K562 (cell line): ENCODE measurements at regions not wholly inside any gene's neighbourhood (a gene's known extent, or its start where the extent isn't known, plus 50 kb on each side); places are given as distances from the start of the nearest gene placed in this dataset.

Experiments
- CTCF ChIP-seq, 3 experiments: IDR thresholded peaks in 2 of 3; conservative IDR thresholded peaks in 1 of 3; 2 replicates each; pipeline ENCODE4 v1.5.1; 2011 to 2012; ENCODE audit warnings: low read length in 3 of 3, mild to moderate bottlenecking in 3 of 3, control low read depth in 2 of 3, improper control_type of control experiment in 1 of 3, inconsistent platforms in 1 of 3, low read depth in 1 of 3, mixed read lengths in 1 of 3, moderate library complexity in 1 of 3; ENCODE audit not compliant: insufficient read depth in 2 of 3
- EZH2 ChIP-seq: IDR thresholded peaks from 2 replicates; pipeline ENCODE4 v1.6.1; 2012; ENCODE audit warnings: low read depth, mild to moderate bottlenecking, inconsistent platforms, low read length, borderline replicate concordance
- KLF16 ChIP-seq: IDR thresholded peaks from 2 replicates; pipeline ENCODE4 v1.6.1; 2016; ENCODE audit warnings: antibody characterized with exemption
- MXI1 ChIP-seq: IDR thresholded peaks from 2 replicates; pipeline ENCODE4 v1.6.1; 2011; ENCODE audit warnings: low read depth, mild to moderate bottlenecking, improper control_type of control experiment, low read length
- NFXL1 ChIP-seq: fragments of 450-650 bp; formaldehyde crosslinking; IDR thresholded peaks from 2 replicates; pipeline ENCODE4 v1.4.0; 2021; ENCODE audit warnings: mild to moderate bottlenecking
- REST ChIP-seq, 2 experiments: fragments of 450-650 bp; formaldehyde crosslinking in 1 of 2; IDR thresholded peaks; 2 replicates each; pipeline versions ENCODE4 v1.4.0 to v1.6.1; 2014 to 2020; ENCODE audit warnings: mild to moderate bottlenecking in 2 of 2, borderline replicate concordance in 1 of 2, low read depth in 1 of 2
- SAFB2 ChIP-seq: fragments of 200-400 bp; formaldehyde crosslinking; IDR thresholded peaks from 2 replicates; pipeline ENCODE4 v1.6.1; 2018; ENCODE audit warnings: borderline replicate concordance, low read length, low read depth, moderate library complexity; ENCODE audit not compliant: severe bottlenecking
- TARDBP ChIP-seq: fragments of 450-650 bp; IDR thresholded peaks from 2 replicates; pipeline ENCODE4 v1.6.1; 2016
- TF ChIP-seq, protein P1 (sequence below): sonication (generic); formaldehyde crosslinking; IDR thresholded peaks from 2 replicates; pipeline ENCODE4 v1.9.0; 2022; ENCODE audit warnings: mild to moderate bottlenecking, missing genetic modification reagents

GRCh38 chr14:101318271-101318670 lies 243.0 kb upstream of the DIO3 start:
- TF ChIP-seq REST (IDR thresholded peaks at IDR 0.05; ENCODE audit: borderline replicate concordance) = no peak
- no peak for TF ChIP-seq REST (CRISPR knock-in tag; IDR thresholded peaks at IDR 0.05; ENCODE audit: low read depth)
- no peak for TF ChIP-seq EZH2
- TF ChIP-seq CTCF (IDR thresholded peaks at IDR 0.05 in 2 of 3, conservative IDR thresholded peaks at IDR 0.05 in 1 of 3; ENCODE audit: insufficient read depth in 2 of 3, low read depth in 1 of 3, low read length in 3 of 3) = no peak
- TF ChIP-seq NFXL1 (CRISPR knock-in tag) = no peak
- TF ChIP-seq TARDBP = no peak
- TF ChIP-seq, protein P1, sequence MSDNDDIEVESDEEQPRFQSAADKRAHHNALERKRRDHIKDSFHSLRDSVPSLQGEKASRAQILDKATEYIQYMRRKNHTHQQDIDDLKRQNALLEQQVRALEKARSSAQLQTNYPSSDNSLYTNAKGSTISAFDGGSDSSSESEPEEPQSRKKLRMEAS (CRISPR knock-in tag) = no peak
- no peak for TF ChIP-seq MXI1
- no peak for TF ChIP-seq KLF16
- TF ChIP-seq SAFB2 = no peak
